H9 (cell line): ENCODE measurements at regions not wholly inside any gene's neighbourhood (a gene's known extent, or its start where the extent isn't known, plus 50 kb on each side); places are given as distances from the start of the nearest gene placed in this dataset.

Experiments used
- DNase-seq: peaks from one replicate; pipeline ENCODE4 v3.0.0-alpha.2; 2017
- H2AFZ ChIP-seq: one replicate; pipeline ENCODE4 v1.6.1; 2013; ENCODE audit warnings: mild to moderate bottlenecking, low read length, control low read depth, moderate library complexity
- H2AK5ac ChIP-seq: 2 replicates; pipeline ENCODE4 v1.6.1; 2013; ENCODE audit warnings: low read length, control low read depth, mixed read lengths; ENCODE audit not compliant: insufficient read length
- H2BK120ac ChIP-seq: one replicate; pipeline ENCODE4 v1.6.1; 2013; ENCODE audit warnings: low read depth, mild to moderate bottlenecking, low read length, control low read depth, inconsistent platforms; ENCODE audit not compliant: poor library complexity, severe bottlenecking
- H2BK12ac ChIP-seq: 2 replicates; pipeline ENCODE4 v1.6.1; 2013; ENCODE audit warnings: low read length, control low read depth, mixed read lengths, low read depth; ENCODE audit not compliant: insufficient read length
- H2BK15ac ChIP-seq: 2 replicates; pipeline ENCODE4 v1.6.1; 2013; ENCODE audit warnings: low read depth, low read length, control low read depth
- H2BK20ac ChIP-seq: one replicate; pipeline ENCODE4 v1.6.1; 2013; ENCODE audit warnings: low read depth, mild to moderate bottlenecking, low read length, control low read depth, inconsistent platforms; ENCODE audit not compliant: poor library complexity, severe bottlenecking
- H2BK5ac ChIP-seq: 2 replicates; pipeline ENCODE4 v1.6.1; 2013; ENCODE audit warnings: low read length, control low read depth, mixed read lengths; ENCODE audit not compliant: insufficient read length
- H3K14ac ChIP-seq: 2 replicates; pipeline ENCODE4 v1.6.1; 2013; ENCODE audit warnings: low read length, control low read depth; ENCODE audit not compliant: insufficient read depth
- H3K18ac ChIP-seq: 2 replicates; pipeline ENCODE4 v1.6.1; 2013; ENCODE audit warnings: low read depth, mild to moderate bottlenecking, mixed read lengths, low read length, control low read depth; ENCODE audit not compliant: insufficient read length
- H3K23ac ChIP-seq: 2 replicates; pipeline ENCODE4 v1.6.1; 2013; ENCODE audit warnings: low read length, control low read depth, mixed read lengths, low read depth; ENCODE audit not compliant: insufficient read length
- H3K23me2 ChIP-seq: 2 replicates; pipeline ENCODE4 v1.6.1; 2013; ENCODE audit warnings: low read depth, mild to moderate bottlenecking, mixed read lengths, low read length, control low read depth; ENCODE audit not compliant: insufficient read length, poor library complexity, severe bottlenecking
- H3K27ac ChIP-seq: 2 replicates; pipeline ENCODE4 v1.5.1; 2013; ENCODE audit warnings: low read length, control low read depth, mixed read lengths, low read depth; ENCODE audit not compliant: insufficient read length
- H3K27me3 ChIP-seq: 2 replicates; pipeline ENCODE4 v1.6.1; 2013; ENCODE audit warnings: low read length, control low read depth, inconsistent platforms; ENCODE audit not compliant: insufficient read depth
- H3K4ac ChIP-seq: 2 replicates; pipeline ENCODE4 v1.6.1; 2013; ENCODE audit warnings: low read depth, mild to moderate bottlenecking, control low read depth, inconsistent platforms, low read length, moderate library complexity
- H3K4me1 ChIP-seq: 2 replicates; pipeline ENCODE4 v1.6.1; 2013; ENCODE audit warnings: low read length, control low read depth, inconsistent platforms; ENCODE audit not compliant: insufficient read depth
- H3K4me2 ChIP-seq: 2 replicates; pipeline ENCODE4 v1.6.1; 2013; ENCODE audit warnings: low read length, control low read depth, mixed read lengths; ENCODE audit not compliant: insufficient read length, insufficient read depth
- H3K56ac ChIP-seq: 2 replicates; pipeline ENCODE4 v1.6.1; 2013; ENCODE audit warnings: low read depth, mild to moderate bottlenecking, mixed read lengths, low read length, control low read depth; ENCODE audit not compliant: insufficient read length
- H3K79me1 ChIP-seq: 2 replicates; pipeline ENCODE4 v1.6.1; 2013; ENCODE audit warnings: low read depth, mild to moderate bottlenecking, moderate library complexity, low read length, control low read depth, inconsistent platforms; ENCODE audit not compliant: insufficient read depth, poor library complexity, severe bottlenecking
- H3K79me2 ChIP-seq: 2 replicates; pipeline ENCODE4 v1.6.1; 2013; ENCODE audit warnings: low read length, control low read depth, inconsistent platforms; ENCODE audit not compliant: insufficient read depth
- H3K9ac ChIP-seq: 2 replicates; pipeline ENCODE4 v1.6.1; 2013; ENCODE audit warnings: low read length, control low read depth, mixed read lengths; ENCODE audit not compliant: insufficient read length; ENCODE audit errors: extremely low read depth
- H3K9me3 ChIP-seq: one replicate; pipeline ENCODE4 v1.6.1; 2013; ENCODE audit warnings: low read depth, low read length, inconsistent platforms; ENCODE audit not compliant: control insufficient read depth
- H3T11ph ChIP-seq: one replicate; pipeline ENCODE4 v1.6.1; 2013; ENCODE audit warnings: mild to moderate bottlenecking, low read length, control low read depth, inconsistent platforms
- H4K20me1 ChIP-seq: one replicate; pipeline ENCODE4 v1.6.1; 2013; ENCODE audit not compliant: control insufficient read depth, insufficient read length, insufficient read depth
- H4K5ac ChIP-seq: 2 replicates; pipeline ENCODE4 v1.6.1; 2013; ENCODE audit warnings: low read depth, mild to moderate bottlenecking, mixed read lengths, low read length, control low read depth; ENCODE audit not compliant: insufficient read length
- H4K8ac ChIP-seq: replicated peaks from 2 replicates; pipeline ENCODE4 v1.6.1; 2013; ENCODE audit warnings: low read length, control low read depth, mixed read lengths, low read depth; ENCODE audit not compliant: insufficient read length
- H4K91ac ChIP-seq: 2 replicates; pipeline ENCODE4 v1.6.1; 2013; ENCODE audit warnings: low read depth, mild to moderate bottlenecking, moderate library complexity, mixed read lengths, low read length, control low read depth; ENCODE audit not compliant: insufficient read length
- H3K27ac Mint-ChIP-seq, 3 experiments: 2 replicates in 2 of 3; 3 replicates in 1 of 3; pipeline ENCODE4 v1.8.0; 2020 to 2021; ENCODE audit warnings: mixed read lengths in 3 of 3, mild to moderate bottlenecking in 1 of 3, moderate library complexity in 1 of 3
- H3K27me3 Mint-ChIP-seq: 2 replicates; pipeline ENCODE4 v1.8.0; 2021; ENCODE audit warnings: low read depth, mild to moderate bottlenecking, moderate library complexity, mixed read lengths
- H3K36me3 Mint-ChIP-seq, 3 experiments: 2 replicates in 2 of 3; 3 replicates in 1 of 3; pipeline ENCODE4 v1.8.0; 2020 to 2021; ENCODE audit warnings: low read depth in 3 of 3, mixed read lengths in 3 of 3; ENCODE audit not compliant: insufficient read depth in 1 of 3
- H3K4me1 Mint-ChIP-seq, 2 experiments: 2 replicates each; pipeline ENCODE4 v1.8.0; 2020; ENCODE audit warnings: mixed read lengths in 2 of 2
- H3K4me3 Mint-ChIP-seq, 2 experiments: 2 replicates in 1 of 2; 3 replicates in 1 of 2; pipeline ENCODE4 v1.8.0; 2020 to 2021; ENCODE audit warnings: mild to moderate bottlenecking in 2 of 2, mixed read lengths in 2 of 2, moderate library complexity in 1 of 2
- H3K9me3 Mint-ChIP-seq, 2 experiments: 2 replicates in 1 of 2; 3 replicates in 1 of 2; pipeline ENCODE4 v1.8.0; 2020; ENCODE audit warnings: mild to moderate bottlenecking in 2 of 2, mixed read lengths in 2 of 2, moderate library complexity in 1 of 2
- CTCF ChIP-seq: fragments of 200-600 bp; sonication (generic); conservative IDR thresholded peaks from 3 replicates; pipeline ENCODE4 v1.8.0; 2021; ENCODE audit warnings: antibody characterized with exemption, mild to moderate bottlenecking
- WGBS: extraction: QIAGEN DNeasy Blood & Tissue Kit; methylation state at CpG from one replicate; pipeline ENCODE4 v1.1.7; 2013; ENCODE audit warnings: missing lambda C conversion rate, low lambda C conversion rate, mixed read lengths; ENCODE audit not compliant: insufficient read length; ENCODE audit errors: extremely low coverage; 5-methylcytosine and 5-hydroxymethylcytosine counted together

DNA sequence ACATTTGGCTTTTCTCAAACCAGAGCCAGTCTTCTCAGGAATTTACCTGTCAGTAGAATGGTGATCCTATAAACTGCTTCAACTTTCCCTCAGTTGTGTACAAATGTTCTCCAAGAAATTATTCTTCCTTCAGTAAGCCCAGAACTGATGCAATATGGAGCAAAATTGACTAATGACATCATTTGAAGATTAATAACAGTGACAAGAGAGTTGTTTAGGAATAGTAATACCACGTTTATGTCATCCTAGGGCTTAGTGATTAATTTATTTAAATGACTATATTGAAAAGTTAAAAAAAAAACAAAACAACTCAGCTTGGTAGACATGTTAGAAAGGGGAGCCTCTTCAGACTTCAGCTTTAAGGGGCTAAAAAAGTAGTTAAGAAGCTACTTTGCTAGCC is 933.2 kb downstream of the GATA3 start:
- no peak overlapping the region for H3K4me2 ChIP-seq
- 0 out of 2 replicates have a peak, but pooled peaks cover 2% of the 10 kb centered on the region for H3K4me1 ChIP-seq
- no peak overlapping the region for H2BK120ac ChIP-seq
- no peaks in the 10 kb centered on the region for H4K20me1 ChIP-seq
- Mint-ChIP-seq H3K4me3 (no peak overlapping the region), H3K27ac (no peak overlapping the region), H3K36me3 (no peaks in the 10 kb centered on the region), H3K9me3 (no peaks in the 10 kb centered on the region), H3K27me3 (no peaks in the 10 kb centered on the region), H3K4me1 (no peaks in the 10 kb centered on the region)
- no peaks in the 10 kb centered on the region for H3K23me2 ChIP-seq
- no peak overlapping the region for H2BK12ac ChIP-seq
- no peak overlapping the region for H2BK20ac ChIP-seq
- no peak overlapping the region for H4K8ac ChIP-seq
- no peak overlapping the region for H3K18ac ChIP-seq
- TF ChIP-seq CTCF = no peak
- WGBS = no CpG with 5 or more reads among the region's 1 CpG
- no peak overlapping the region for H3K56ac ChIP-seq
- no peaks in the 10 kb centered on the region for H3K79me1 ChIP-seq
- H2BK5ac ChIP-seq = no peak overlapping the region
- H3K9ac ChIP-seq = no peak overlapping the region
- H3K4ac ChIP-seq = no peak overlapping the region
- no peaks in the 10 kb centered on the region for H3K79me2 ChIP-seq
- H2AFZ ChIP-seq = no peak overlapping the region
- no peak overlapping the region for H3K14ac ChIP-seq
- no peak overlapping the region for H2BK15ac ChIP-seq
- H3K27ac ChIP-seq = no peak overlapping the region
- no peaks in the 10 kb centered on the region for H3K9me3 ChIP-seq
- H4K91ac ChIP-seq = no peak overlapping the region
- DNase-seq = no peak
- H4K5ac ChIP-seq = no peak overlapping the region
- no peaks in the 10 kb centered on the region for H3K27me3 ChIP-seq
- H2AK5ac ChIP-seq = no peak overlapping the region
- no peak overlapping the region for H3T11ph ChIP-seq
- H3K23ac ChIP-seq = no peak overlapping the region
